ENCODE measurements at regions not wholly inside any gene's neighbourhood (a gene's known extent, or its start where the extent isn't known, plus 50 kb on each side); places are given as distances from the start of the nearest gene placed in this dataset.

GRCh38 chr16:54436346-54436745, 149.8 kb upstream of the IRX3 start:
- peaks cover 2% of the 10 kb centered on the region for H3K4me1 Mint-ChIP-seq
- no peak overlapping the region for H3K27ac Mint-ChIP-seq
- no peak overlapping the region for H3K4me3 Mint-ChIP-seq
- CTCF ChIA-PET = no interaction called here
- H3K9me3 Mint-ChIP-seq (ENCODE audit: low read depth) = peaks cover 1% of the 10 kb centered on the region
- ATAC-seq = no peak
- H3K36me3 Mint-ChIP-seq (ENCODE audit: low read depth) = no peaks in the 10 kb centered on the region
- intact Hi-C loops (cut with DNase I, micrococcal nuclease) = no loop called here
- DNase-seq = no peak
- POLR2A ChIA-PET = no interaction called here
- H3K27me3 Mint-ChIP-seq = peaks cover 26% of the 10 kb centered on the region

GRCh38 chr16:54434859-54435258, 148.3 kb upstream of the IRX3 start:
- DNase-seq (no peak), ATAC-seq (no peak)
- Mint-ChIP-seq H3K4me3 (no peak overlapping the region), H3K27me3 (peaks cover 36% of the 10 kb centered on the region), H3K36me3 (ENCODE audit: low read depth) (no peaks in the 10 kb centered on the region), H3K9me3 (ENCODE audit: low read depth) (peaks cover 5% of the 10 kb centered on the region), H3K4me1 (peaks cover 4% of the 10 kb centered on the region), H3K27ac (no peak overlapping the region)
- intact Hi-C loops (cut with DNase I, micrococcal nuclease) = no loop called here
- ChIA-PET POLR2A (no interaction called here), CTCF (no interaction called here)

GRCh38 chr16:54432897-54433229, 146.3 kb upstream of the IRX3 start:
- ChIA-PET CTCF (no interaction called here), POLR2A (no interaction called here)
- Mint-ChIP-seq H3K27me3 (peaks cover 38% of the 10 kb centered on the region), H3K36me3 (ENCODE audit: low read depth) (no peaks in the 10 kb centered on the region), H3K9me3 (ENCODE audit: low read depth) (peaks cover 7% of the 10 kb centered on the region), H3K4me3 (no peak overlapping the region), H3K27ac (no peak overlapping the region), H3K4me1 (peaks cover 4% of the 10 kb centered on the region)
- intact Hi-C loops (cut with DNase I, micrococcal nuclease) = no loop called here
- ATAC-seq (no peak), DNase-seq (no peak)

- Mint-ChIP-seq H3K27ac (no peak overlapping the region), H3K9me3 (ENCODE audit: low read depth) (peaks cover 7% of the 10 kb centered on the region), H3K36me3 (ENCODE audit: low read depth) (no peaks in the 10 kb centered on the region), H3K4me1 (peaks cover 4% of the 10 kb centered on the region), H3K4me3 (no peak overlapping the region), H3K27me3 (peaks cover 39% of the 10 kb centered on the region)
- DNase-seq = no peak
- ATAC-seq = no peak
- intact Hi-C loops (cut with DNase I, micrococcal nuclease) = no loop called here
- CTCF ChIA-PET = no interaction called here
- POLR2A ChIA-PET = no interaction called here
These were observed 145.7 kb upstream of the IRX3 start for GRCh38 chr16:54431997-54432896.

- DNase-seq = no peak
- H3K4me3 Mint-ChIP-seq = no peak overlapping the region
- intact Hi-C loops (cut with DNase I, micrococcal nuclease) = no loop called here
- ChIA-PET POLR2A (no interaction called here), CTCF (interaction anchor here (0.6 to 0.9 kb wide), 2 partner anchors 241 to 658 kb away, joined by 3 to 4 read pairs; no protein-coding TSS in a partner anchor)
- H3K27me3 Mint-ChIP-seq = peaks cover 44% of the 10 kb centered on the region
- no peak for ATAC-seq
- H3K27ac Mint-ChIP-seq = no peak overlapping the region
- H3K9me3 Mint-ChIP-seq (ENCODE audit: low read depth) = peaks cover 7% of the 10 kb centered on the region
- peaks cover 4% of the 10 kb centered on the region for H3K4me1 Mint-ChIP-seq
- H3K36me3 Mint-ChIP-seq (ENCODE audit: low read depth) = no peaks in the 10 kb centered on the region
These were observed 144.7 kb upstream of the IRX3 start for GRCh38 chr16:54431041-54431996.

GRCh38 chr16:54430491-54431030, 144.0 kb upstream of the IRX3 start:
- H3K4me3 Mint-ChIP-seq = no peak overlapping the region
- no peak overlapping the region for H3K27ac Mint-ChIP-seq
- ChIA-PET CTCF (interaction anchor here (0.6 to 0.9 kb wide), 2 partner anchors 242 to 657 kb away, joined by 3 to 4 read pairs; no protein-coding TSS in a partner anchor), POLR2A (no interaction called here)
- no peak for ATAC-seq
- H3K4me1 Mint-ChIP-seq = peaks cover 4% of the 10 kb centered on the region
- DNase-seq = no peak
- intact Hi-C loops (cut with DNase I, micrococcal nuclease) = no loop called here
- no peaks in the 10 kb centered on the region for H3K36me3 Mint-ChIP-seq (ENCODE audit: low read depth)
- H3K9me3 Mint-ChIP-seq (ENCODE audit: low read depth) = peaks cover 7% of the 10 kb centered on the region
- peaks cover 44% of the 10 kb centered on the region for H3K27me3 Mint-ChIP-seq

GRCh38 chr16:54429029-54429428, 142.4 kb upstream of the IRX3 start:
- no peak overlapping the region for H3K27ac Mint-ChIP-seq
- H3K36me3 Mint-ChIP-seq (ENCODE audit: low read depth) = no peaks in the 10 kb centered on the region
- H3K4me3 Mint-ChIP-seq = no peak overlapping the region
- H3K27me3 Mint-ChIP-seq = peaks cover 39% of the 10 kb centered on the region
- H3K9me3 Mint-ChIP-seq (ENCODE audit: low read depth) = peaks cover 7% of the 10 kb centered on the region
- POLR2A ChIA-PET = no interaction called here
- DNase-seq (no peak), ATAC-seq (no peak)
- peaks cover 4% of the 10 kb centered on the region for H3K4me1 Mint-ChIP-seq
- CTCF ChIA-PET = no interaction called here
- intact Hi-C loops (cut with DNase I, micrococcal nuclease) = no loop called here

GRCh38 chr16:54426553-54426849, 139.9 kb upstream of the IRX3 start:
- Mint-ChIP-seq H3K27me3 (peaks cover 32% of the 10 kb centered on the region), H3K9me3 (ENCODE audit: low read depth) (peaks cover 7% of the 10 kb centered on the region), H3K4me3 (no peak overlapping the region), H3K36me3 (ENCODE audit: low read depth) (no peaks in the 10 kb centered on the region), H3K27ac (no peak overlapping the region), H3K4me1 (peaks cover 4% of the 10 kb centered on the region)
- ChIA-PET CTCF (no interaction called here), POLR2A (no interaction called here)
- intact Hi-C loops (cut with DNase I, micrococcal nuclease) = no loop called here
- ATAC-seq (no peak), DNase-seq (no peak)

GRCh38 chr16:54425681-54426552, 139.3 kb upstream of the IRX3 start:
- Mint-ChIP-seq H3K27me3 (peaks cover 26% of the 10 kb centered on the region), H3K27ac (no peak overlapping the region), H3K4me3 (no peak overlapping the region), H3K4me1 (no peaks in the 10 kb centered on the region), H3K36me3 (ENCODE audit: low read depth) (no peaks in the 10 kb centered on the region), H3K9me3 (ENCODE audit: low read depth) (peaks cover 5% of the 10 kb centered on the region)
- intact Hi-C loops (cut with DNase I, micrococcal nuclease) = no loop called here
- DNase-seq (no peak), ATAC-seq (no peak)
- ChIA-PET CTCF (no interaction called here), POLR2A (no interaction called here)

- Mint-ChIP-seq H3K27ac (no peak overlapping the region), H3K4me1 (no peaks in the 10 kb centered on the region)
- intact Hi-C loops (cut with DNase I, micrococcal nuclease) = no loop called here
These were observed 138.5 kb upstream of the IRX3 start for GRCh38 chr16:54425068-54425467.

GRCh38 chr16:54424043-54424451, 137.5 kb upstream of the IRX3 start:
- POLR2A ChIA-PET = no interaction called here
- no peaks in the 10 kb centered on the region for H3K9me3 Mint-ChIP-seq (ENCODE audit: low read depth)
- peaks cover 16% of the 10 kb centered on the region for H3K27me3 Mint-ChIP-seq
- no peak overlapping the region for H3K4me3 Mint-ChIP-seq
- H3K4me1 Mint-ChIP-seq = no peaks in the 10 kb centered on the region
- no peak for DNase-seq
- intact Hi-C loops (cut with DNase I, micrococcal nuclease) = no loop called here
- H3K27ac Mint-ChIP-seq = no peak overlapping the region
- ATAC-seq = no peak
- no peaks in the 10 kb centered on the region for H3K36me3 Mint-ChIP-seq (ENCODE audit: low read depth)
- CTCF ChIA-PET = interaction anchor here (0.7 kb wide), 1 partner anchor 252 kb away, joined by 4 read pairs; no protein-coding TSS in a partner anchor

More at GRCh38 chr16:54425068-54425467, 138.5 kb upstream of the IRX3 start:
- H3K36me3 Mint-ChIP-seq (ENCODE audit: low read depth) = no peaks in the 10 kb centered on the region
- no peak for ATAC-seq
- DNase-seq = no peak
- no peak overlapping the region for H3K4me3 Mint-ChIP-seq
- H3K9me3 Mint-ChIP-seq (ENCODE audit: low read depth) = peaks cover 4% of the 10 kb centered on the region
- CTCF ChIA-PET = no interaction called here
- peaks cover 21% of the 10 kb centered on the region for H3K27me3 Mint-ChIP-seq
- POLR2A ChIA-PET = no interaction called here
